Natural killer cell (primary cell): ENCODE measurements at regions not wholly inside any gene's neighbourhood (a gene's known extent, or its start where the extent isn't known, plus 50 kb on each side); places are given as distances from the start of the nearest gene placed in this dataset.

Source experiments
- ATAC-seq, 3 donors: fragments of 150-1000 bp in 2 of 3; fragments of 200-7000 bp in 1 of 3; cut with Tn5 transposase; 1 replicate in 1 of 3; 2 replicates in 2 of 3; pipeline ENCODE4 v1.10.0; 2021; ENCODE audit warnings: mild to moderate bottlenecking in 2 of 3, moderate library complexity in 2 of 3
- DNase-seq, 2 donors: peaks; one replicate each; pipeline versions ENCODE4 v3.0.0 to v3.0.0-alpha.2; 2013 to 2021; ENCODE audit warnings: mixed read lengths in 1 of 2
- H3K27ac ChIP-seq: one replicate; pipeline ENCODE4 v1.5.1; 2013; ENCODE audit warnings: mild to moderate bottlenecking, low read length
- H3K27me3 ChIP-seq: one replicate; pipeline ENCODE4 v1.6.1; 2013; ENCODE audit warnings: low read length; ENCODE audit not compliant: control insufficient read depth, insufficient read depth
- H3K36me3 ChIP-seq: one replicate; pipeline ENCODE4 v1.6.1; 2013; ENCODE audit warnings: low read length; ENCODE audit not compliant: control insufficient read depth, insufficient read depth
- H3K4me1 ChIP-seq: one replicate; pipeline ENCODE4 v1.6.1; 2013; ENCODE audit warnings: low read length; ENCODE audit not compliant: control insufficient read depth, insufficient read depth
- H3K4me3 ChIP-seq: one replicate; pipeline ENCODE4 v1.5.1; 2013; ENCODE audit warnings: low read length
- H3K9me3 ChIP-seq: one replicate; pipeline ENCODE4 v1.6.1; 2013; ENCODE audit warnings: low read length; ENCODE audit not compliant: control insufficient read depth, insufficient read depth
- H3K27ac Mint-ChIP-seq, 2 donors: one replicate each; pipeline ENCODE4 v1.8.0; 2022; ENCODE audit warnings: mild to moderate bottlenecking in 2 of 2, mixed read lengths in 2 of 2, moderate library complexity in 1 of 2
- H3K27me3 Mint-ChIP-seq, 2 donors: one replicate each; pipeline ENCODE4 v1.8.0; 2022; ENCODE audit warnings: low read depth in 2 of 2, mixed read lengths in 2 of 2
- H3K36me3 Mint-ChIP-seq: one replicate; pipeline ENCODE4 v1.8.0; 2022; ENCODE audit warnings: mixed read lengths
- H3K4me1 Mint-ChIP-seq, 2 donors: one replicate each; pipeline ENCODE4 v1.8.0; 2022; ENCODE audit warnings: mixed read lengths in 2 of 2
- H3K4me3 Mint-ChIP-seq: one replicate; pipeline ENCODE4 v1.8.0; 2022; ENCODE audit warnings: mild to moderate bottlenecking, moderate library complexity, mixed read lengths
- H3K9me3 Mint-ChIP-seq, 2 donors: one replicate each; pipeline ENCODE4 v1.8.0; 2022; ENCODE audit warnings: mixed read lengths in 2 of 2
- WGBS: methylation state at CpG from one replicate; pipeline ENCODE4 v1.1.7; 2013; ENCODE audit warnings: missing lambda C conversion rate; ENCODE audit not compliant: insufficient coverage; 5-methylcytosine and 5-hydroxymethylcytosine counted together
- intact Hi-C: fragments of 100-400 bp; cut with micrococcal nuclease; formaldehyde crosslinking; loops from one replicate; pipeline ENCODE4 v1.14.2; 2022
- TF ChIP-seq, protein P1 (sequence below): fragments of 200-600 bp; IDR thresholded peaks from one replicate; pipeline ENCODE4 v1.8.0; 2022; ENCODE audit warnings: antibody characterized with exemption

- H3K9me3 ChIP-seq, result peaks cover 4% of the 10 kb centered on the region
- Mint-ChIP-seq H3K9me3 (peaks cover 11 to 16% of the 10 kb centered on the region in 2 donors), H3K4me3 (no peak overlapping the region), H3K27ac (no peak overlapping the region), H3K27me3 (no peaks in the 10 kb centered on the region), H3K4me1 (no peaks in the 10 kb centered on the region), H3K36me3 (peaks cover 7% of the 10 kb centered on the region)
- H3K27ac ChIP-seq, result no peak overlapping the region
- WGBS, result 74% methylated on average over 2 of the region's 2 CpGs
- H3K4me3 ChIP-seq, result no peak overlapping the region
- TF ChIP-seq, protein P1, sequence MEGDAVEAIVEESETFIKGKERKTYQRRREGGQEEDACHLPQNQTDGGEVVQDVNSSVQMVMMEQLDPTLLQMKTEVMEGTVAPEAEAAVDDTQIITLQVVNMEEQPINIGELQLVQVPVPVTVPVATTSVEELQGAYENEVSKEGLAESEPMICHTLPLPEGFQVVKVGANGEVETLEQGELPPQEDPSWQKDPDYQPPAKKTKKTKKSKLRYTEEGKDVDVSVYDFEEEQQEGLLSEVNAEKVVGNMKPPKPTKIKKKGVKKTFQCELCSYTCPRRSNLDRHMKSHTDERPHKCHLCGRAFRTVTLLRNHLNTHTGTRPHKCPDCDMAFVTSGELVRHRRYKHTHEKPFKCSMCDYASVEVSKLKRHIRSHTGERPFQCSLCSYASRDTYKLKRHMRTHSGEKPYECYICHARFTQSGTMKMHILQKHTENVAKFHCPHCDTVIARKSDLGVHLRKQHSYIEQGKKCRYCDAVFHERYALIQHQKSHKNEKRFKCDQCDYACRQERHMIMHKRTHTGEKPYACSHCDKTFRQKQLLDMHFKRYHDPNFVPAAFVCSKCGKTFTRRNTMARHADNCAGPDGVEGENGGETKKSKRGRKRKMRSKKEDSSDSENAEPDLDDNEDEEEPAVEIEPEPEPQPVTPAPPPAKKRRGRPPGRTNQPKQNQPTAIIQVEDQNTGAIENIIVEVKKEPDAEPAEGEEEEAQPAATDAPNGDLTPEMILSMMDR, result no peak
- ATAC-seq (no peak), DNase-seq (no peak)
- no peaks in the 10 kb centered on the region for H3K27me3 ChIP-seq
- no peaks in the 10 kb centered on the region for H3K4me1 ChIP-seq
- no peaks in the 10 kb centered on the region for H3K36me3 ChIP-seq
- intact Hi-C loops, result no loop called here
These were observed 281.6 kb upstream of the TMCO5A start for GRCh38 chr15:37652646-37653417.

DNA sequence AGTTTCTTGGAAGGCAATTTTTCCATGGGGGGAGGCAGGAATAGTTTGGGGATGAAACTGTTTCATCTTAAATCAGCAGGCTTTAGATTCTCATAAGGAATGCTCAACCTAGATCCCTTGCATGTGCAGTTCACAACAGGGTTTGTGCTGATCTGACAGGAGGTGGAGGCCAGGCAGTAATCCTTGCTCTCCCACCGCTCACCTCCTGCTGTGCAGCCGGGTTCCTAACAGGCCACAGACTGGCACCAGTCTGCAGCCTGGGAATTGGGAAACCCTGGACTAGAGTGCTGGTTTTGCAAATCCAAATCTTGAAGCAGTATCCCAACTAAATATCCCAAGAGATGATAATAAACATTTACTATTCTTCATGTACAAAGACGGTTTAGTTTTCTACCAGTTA, 256.3 kb upstream of the TMCO5A start:
- H3K4me1 ChIP-seq, result no peaks in the 10 kb centered on the region
- intact Hi-C loops, result no loop called here
- DNase-seq (no peak), ATAC-seq (no peak)
- Mint-ChIP-seq H3K36me3 (no peaks in the 10 kb centered on the region), H3K9me3 (peaks cover 0 to 2% of the 10 kb centered on the region in 2 donors), H3K4me1 (no peaks in the 10 kb centered on the region), H3K27me3 (no peaks in the 10 kb centered on the region), H3K27ac (no peak overlapping the region), H3K4me3 (no peak overlapping the region)
- no peaks in the 10 kb centered on the region for H3K36me3 ChIP-seq
- TF ChIP-seq, protein P1, result no peak
- no peaks in the 10 kb centered on the region for H3K27me3 ChIP-seq
- no peak overlapping the region for H3K27ac ChIP-seq
- 94% methylated on average over 3 of the region's 3 CpGs for WGBS
- H3K9me3 ChIP-seq, result no peaks in the 10 kb centered on the region
- H3K4me3 ChIP-seq, result no peak overlapping the region

DNA sequence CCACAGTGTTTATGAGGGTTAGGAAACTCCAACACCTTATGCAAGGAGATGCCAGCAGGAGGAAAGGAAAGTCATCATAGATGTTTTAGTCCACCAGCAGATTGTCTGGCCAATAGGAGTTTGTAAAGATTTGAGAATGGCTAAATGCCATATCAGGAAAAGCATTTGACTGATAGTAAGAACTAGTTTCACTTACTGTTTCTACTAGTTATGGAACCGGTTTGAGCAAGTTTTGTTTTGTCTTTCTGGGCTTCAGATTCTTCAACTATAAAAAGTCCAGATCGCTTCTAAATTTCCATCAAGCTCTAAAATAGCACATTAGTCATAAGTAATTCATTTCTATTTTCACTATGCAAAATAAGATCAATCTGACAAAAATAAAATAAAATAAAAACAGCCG, 254.8 kb upstream of the TMCO5A start:
- Mint-ChIP-seq H3K4me1 (no peaks in the 10 kb centered on the region), H3K4me3 (no peak overlapping the region), H3K36me3 (no peaks in the 10 kb centered on the region), H3K27me3 (no peaks in the 10 kb centered on the region), H3K9me3 (peaks cover 3 to 6% of the 10 kb centered on the region in 2 donors), H3K27ac (no peak overlapping the region)
- intact Hi-C loops, result no loop called here
- no peaks in the 10 kb centered on the region for H3K36me3 ChIP-seq
- DNase-seq, result no peak
- WGBS, result 73% methylated on average over 2 of the region's 3 CpGs
- H3K4me1 ChIP-seq, result no peaks in the 10 kb centered on the region
- no peak overlapping the region for H3K27ac ChIP-seq
- TF ChIP-seq, protein P1, result no peak
- ATAC-seq, result no peak
- no peaks in the 10 kb centered on the region for H3K9me3 ChIP-seq
- H3K27me3 ChIP-seq, result no peaks in the 10 kb centered on the region
- H3K4me3 ChIP-seq, result no peak overlapping the region

DNA sequence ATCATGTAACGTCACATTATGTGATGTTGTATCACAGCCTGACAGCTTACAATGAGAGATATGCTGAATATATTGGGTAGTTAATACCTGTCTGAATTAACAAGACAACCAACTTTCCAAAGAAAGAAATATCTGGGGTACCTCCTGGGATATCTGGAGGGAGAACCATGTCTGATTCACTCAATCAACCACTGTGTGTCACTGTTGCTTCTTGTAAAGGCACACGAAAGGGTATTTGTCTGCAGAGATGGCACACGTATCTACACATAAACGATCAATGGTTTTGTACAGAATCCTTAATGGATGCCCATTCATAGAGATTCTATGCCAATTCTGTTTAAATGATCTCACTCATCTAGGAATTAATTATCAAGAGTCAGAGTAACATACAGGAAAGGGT, 252.1 kb upstream of the TMCO5A start:
- Mint-ChIP-seq H3K4me3 (no peak overlapping the region), H3K27me3 (no peaks in the 10 kb centered on the region), H3K27ac (no peak overlapping the region), H3K36me3 (no peaks in the 10 kb centered on the region), H3K9me3 (peaks cover 5 to 10% of the 10 kb centered on the region in 2 donors), H3K4me1 (no peaks in the 10 kb centered on the region)
- TF ChIP-seq, protein P1, result no peak
- Histone ChIP-seq H3K4me3 (no peak overlapping the region), H3K36me3 (no peaks in the 10 kb centered on the region), H3K9me3 (no peaks in the 10 kb centered on the region), H3K4me1 (no peaks in the 10 kb centered on the region), H3K27me3 (no peaks in the 10 kb centered on the region), H3K27ac (no peak overlapping the region)
- DNase-seq, result no peak
- WGBS, result 91% methylated on average over 3 of the region's 4 CpGs
- ATAC-seq, result no peak
- intact Hi-C loops, result no loop called here
